NCI-H2171 (cell line): ENCODE measurements at regions not wholly inside any gene's neighbourhood (a gene's known extent, or its start where the extent isn't known, plus 50 kb on each side); places are given as distances from the start of the nearest gene placed in this dataset.
"Not testable (repeated sequence)": the region's sequence is repeated elsewhere in the genome, so short reads cannot be mapped to it uniquely, and the experiment has no call there.

Source experiments
- DNase-seq: peaks from one replicate; lab custom pipeline; 2025; lab: John Stamatoyannopoulos, UW

GRCh38 chr6:4725136-4725760, 51.0 kb upstream of the CDYL start:
- not testable (repeated sequence) for DNase-seq

DNA sequence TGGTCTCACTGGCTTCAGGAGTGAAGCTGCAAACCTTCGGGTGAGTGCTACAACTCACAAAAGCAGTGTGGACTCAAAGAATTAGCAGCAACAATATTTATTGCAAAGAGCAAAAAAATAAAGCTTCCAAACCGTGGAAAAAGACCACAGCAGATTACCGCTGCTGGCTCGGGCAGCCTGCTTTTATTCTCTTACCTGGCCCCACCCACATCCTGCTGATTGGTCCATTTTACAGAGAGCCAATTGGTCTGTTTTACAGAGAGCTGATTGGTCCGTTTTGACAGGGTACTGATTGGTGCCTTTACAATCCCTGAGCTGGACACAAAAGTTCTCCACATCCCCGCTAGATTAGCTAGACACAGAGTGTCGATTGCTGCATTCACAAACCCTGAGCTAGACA, 51.5 kb upstream of the CDYL start:
- DNase-seq = not testable (repeated sequence)

- no peak for DNase-seq
Observed at GRCh38 chr6:4723383-4723782, 52.8 kb upstream of the CDYL start.

GRCh38 chr6:4721368-4721767, 54.8 kb upstream of the CDYL start:
- not testable (repeated sequence) for DNase-seq

- DNase-seq = no peak
Observed at GRCh38 chr6:4719491-4719890, 56.7 kb upstream of the CDYL start.

GRCh38 chr6:4717856-4718255, 58.3 kb upstream of the CDYL start:
- DNase-seq = no peak

GRCh38 chr6:4717124-4717523, 59.1 kb upstream of the CDYL start:
- DNase-seq = no peak

- DNase-seq = no peak
Observed at GRCh38 chr6:4714961-4715501, 61.2 kb upstream of the CDYL start.

DNA sequence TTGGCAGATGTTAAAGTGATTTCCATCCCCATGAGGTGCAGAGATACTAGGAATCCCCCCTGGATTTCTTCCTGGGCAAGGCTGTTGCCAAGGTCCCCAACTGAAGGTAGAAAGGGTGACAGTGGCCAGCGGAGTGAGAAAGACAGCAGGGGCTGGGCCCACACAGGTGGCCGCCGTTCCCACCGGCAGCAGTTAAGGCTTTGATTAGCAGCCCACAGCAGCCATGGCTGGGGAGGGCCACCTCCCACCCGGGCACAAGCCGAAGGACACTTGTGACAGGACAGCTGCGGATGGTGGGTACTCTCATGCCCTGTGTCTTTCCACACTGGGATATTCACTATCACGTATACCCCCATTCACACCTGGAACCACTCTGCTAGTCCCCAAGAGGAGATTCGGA, 63.9 kb upstream of the CDYL start:
- no peak for DNase-seq

DNA sequence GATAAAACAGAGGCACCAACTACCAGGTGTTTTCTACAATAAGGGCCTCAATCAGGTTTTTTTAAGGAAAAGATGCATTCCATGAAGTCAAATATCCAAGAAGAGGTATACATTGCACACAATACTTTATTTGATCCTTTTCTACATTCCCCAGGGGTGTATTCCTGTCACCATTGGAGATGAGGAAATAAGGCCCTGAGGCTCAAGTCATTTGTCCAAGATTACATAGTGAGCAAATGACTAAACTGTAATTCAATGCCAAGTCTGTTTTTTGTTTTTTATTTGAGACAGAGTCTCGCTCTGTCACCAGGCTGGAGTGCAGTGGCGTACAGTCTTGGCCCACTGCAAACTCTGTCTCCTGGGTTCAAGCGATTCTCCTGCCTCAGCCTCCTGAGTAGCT, 69.2 kb upstream of the CDYL start:
- DNase-seq = no peak

DNA sequence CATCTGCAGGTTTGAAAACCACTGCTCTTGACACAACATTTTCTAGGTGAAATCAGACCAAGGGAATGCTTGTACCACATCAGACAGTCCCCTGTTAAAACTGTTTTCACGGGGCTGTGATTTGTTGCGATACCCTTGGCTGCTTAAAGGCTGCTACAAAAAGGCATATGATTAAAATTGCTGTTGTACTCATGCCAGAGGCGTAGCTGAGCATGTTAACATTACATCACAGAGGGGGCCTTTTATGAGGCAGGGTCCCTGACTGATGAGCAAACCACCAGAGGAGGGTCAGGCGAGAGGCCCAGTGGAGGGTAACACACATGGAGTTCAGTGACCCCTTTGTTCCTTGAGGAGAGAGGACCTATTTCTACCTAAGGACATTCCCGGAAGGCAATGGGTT, 70.4 kb upstream of the CDYL start:
- no peak for DNase-seq

- DNase-seq = no peak
Observed at GRCh38 chr6:4703382-4703781, 72.8 kb upstream of the CDYL start.

GRCh38 chr6:4698901-4699659, 77.1 kb upstream of the CDYL start:
- DNase-seq = no peak

DNA sequence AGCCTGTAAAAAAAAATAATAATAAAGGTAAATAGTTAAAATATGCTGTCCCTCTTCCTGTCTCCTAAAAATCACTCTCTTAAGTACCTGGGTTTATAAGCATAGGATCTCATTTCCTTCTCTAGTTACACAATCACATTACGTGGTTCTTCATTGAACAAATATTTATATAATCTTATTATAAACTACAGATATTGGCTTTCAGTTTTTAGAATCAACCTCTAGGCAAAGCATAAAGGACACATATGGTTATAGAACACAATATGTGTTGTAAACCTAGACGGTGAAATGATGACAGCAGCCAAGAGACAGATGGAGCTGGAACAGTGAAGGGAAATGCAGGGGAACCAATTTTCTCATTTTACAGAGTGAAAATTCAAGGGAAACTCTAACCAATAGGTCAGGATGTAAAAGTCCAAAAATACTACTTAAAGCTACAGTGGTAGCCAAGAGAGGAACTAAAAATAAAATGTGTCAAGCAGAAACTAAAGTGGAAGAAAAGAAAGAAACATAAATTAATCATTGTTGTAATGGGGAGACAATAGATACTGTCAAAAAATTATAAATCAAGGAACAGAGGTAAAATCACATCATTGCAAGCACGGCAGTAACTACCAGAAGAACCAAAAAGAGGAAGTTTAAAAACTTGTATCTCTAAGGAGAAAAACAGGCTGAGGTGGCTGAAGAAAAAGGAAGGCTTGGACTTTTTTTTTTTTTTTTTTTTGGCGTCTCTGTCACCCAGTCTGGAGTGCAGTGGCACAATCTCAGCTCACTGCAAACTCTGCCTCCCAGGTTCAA, 82.8 kb upstream of the CDYL start:
- DNase-seq = peak; percentile 48

DNA sequence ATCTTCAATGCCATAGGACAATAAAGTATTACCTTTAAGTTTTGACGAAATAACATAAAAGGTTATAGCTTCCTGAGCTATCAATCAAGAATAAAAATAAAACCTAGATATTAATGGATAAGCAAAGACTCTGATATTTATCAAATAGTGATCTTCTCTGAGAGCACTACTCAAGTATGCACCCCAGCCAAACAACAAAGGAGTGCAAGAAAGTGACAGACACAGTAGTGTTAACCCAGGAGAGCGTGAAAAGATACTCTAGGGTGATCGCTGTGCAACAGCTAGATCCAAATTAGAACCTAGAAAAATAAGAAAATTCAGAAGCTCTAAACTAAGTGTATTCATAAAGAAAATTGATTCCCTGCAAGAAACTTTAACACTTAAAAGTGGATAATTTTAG, 83.5 kb upstream of the CDYL start:
- no peak for DNase-seq

GRCh38 chr6:4687989-4688947, 87.9 kb upstream of the CDYL start:
- no peak for DNase-seq

DNA sequence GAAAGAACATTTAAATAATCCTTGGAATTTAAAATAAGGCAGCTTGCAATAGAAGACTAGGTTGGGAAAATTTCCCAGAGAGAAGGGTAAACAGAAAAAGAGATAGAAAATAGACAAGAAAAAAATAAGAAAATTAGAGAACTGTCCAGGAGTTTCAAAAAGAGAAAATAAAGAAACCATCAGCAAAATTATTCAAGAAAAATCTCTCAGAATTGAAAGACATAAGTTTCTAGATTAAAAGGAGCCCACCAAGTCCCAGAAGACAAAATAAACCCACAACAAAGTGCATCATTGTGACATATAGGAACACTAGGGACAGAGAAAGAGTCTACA, 88.6 kb upstream of the CDYL start:
- no peak for DNase-seq

DNA sequence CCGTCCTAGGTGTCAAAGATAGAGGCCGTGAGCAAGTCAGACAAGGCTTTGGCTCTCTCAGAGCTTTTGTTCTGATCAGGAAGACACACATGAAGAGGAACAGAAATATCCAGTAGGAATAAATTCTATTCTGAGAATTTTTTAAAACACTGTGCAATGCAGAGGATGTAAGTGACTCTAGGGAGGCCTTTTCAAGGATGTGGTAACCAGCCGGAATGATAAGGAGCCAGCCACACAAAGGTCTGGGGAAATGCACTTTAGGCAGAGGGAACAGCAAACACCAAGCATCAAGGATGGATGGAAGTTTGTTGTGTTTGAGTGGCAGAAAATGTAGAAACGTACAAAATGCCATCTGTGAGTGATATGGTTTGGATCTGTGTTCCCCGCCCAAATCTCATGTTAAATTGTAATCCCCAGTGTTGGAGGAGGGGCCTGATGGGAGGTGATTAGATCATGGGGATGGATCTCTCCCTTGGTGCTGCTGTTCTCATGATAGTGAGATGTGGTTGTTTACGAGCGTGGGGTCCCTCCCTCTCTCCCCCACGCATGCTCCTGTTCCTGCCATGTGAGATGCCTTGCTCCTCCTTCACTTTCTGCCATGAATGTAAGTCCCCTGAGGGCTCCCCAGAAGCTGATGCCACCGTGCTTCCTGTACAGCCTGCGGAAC, 93.6 kb upstream of the CDYL start:
- no peak for DNase-seq

- no peak for DNase-seq
Observed at GRCh38 chr6:4678506-4679300, 97.5 kb upstream of the CDYL start.

DNA sequence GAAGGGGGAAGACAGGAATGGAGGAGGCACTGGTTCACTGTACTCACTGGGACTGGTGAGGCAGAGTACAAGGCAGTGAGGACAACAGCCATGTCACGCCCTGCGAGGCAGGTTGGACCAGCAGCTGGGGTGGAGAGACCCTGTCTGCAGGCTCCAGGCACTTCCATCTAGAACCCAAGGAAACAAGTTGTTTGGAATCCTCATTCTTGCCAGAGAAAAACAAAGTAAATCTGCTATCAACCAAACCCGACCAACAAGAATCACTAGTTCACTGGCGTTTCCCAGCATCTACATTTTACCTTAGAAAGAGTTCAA, 98.5 kb upstream of the CDYL start:
- no peak for DNase-seq
